Tibial nerve (tissue), 4 donors: ENCODE measurements at regions not wholly inside any gene's neighbourhood (a gene's known extent, or its start where the extent isn't known, plus 50 kb on each side); places are given as distances from the start of the nearest gene placed in this dataset.
"Not testable (repeated sequence)": the region's sequence is repeated elsewhere in the genome, so short reads cannot be mapped to it uniquely, and the experiment has no call there.

Experiments used
- DNase-seq, 2 donors: peaks; one replicate each; pipeline ENCODE4 v3.0.0-alpha.2; 2019; ENCODE audit warnings: low spot score in 2 of 2
- H3K27ac ChIP-seq, 4 donors: fragments of 200-600 bp; sonication (generic) in 3 of 4; one replicate each; pipeline ENCODE4 v1.5.1; 2017 to 2019; ENCODE audit warnings: mild to moderate bottlenecking in 1 of 4
- H3K27me3 ChIP-seq, 2 donors: fragments of 200-600 bp; sonication (generic) in 1 of 2; one replicate each; pipeline versions ENCODE4 v1.5.1 to v1.6.0; 2017 to 2019
- H3K36me3 ChIP-seq, 3 donors: fragments of 200-600 bp; sonication (generic); one replicate each; pipeline ENCODE4 v1.5.1; 2018 to 2019
- H3K4me1 ChIP-seq, 4 donors: fragments of 200-600 bp; sonication (generic) in 3 of 4; one replicate each; pipeline ENCODE4 v1.5.1; 2017 to 2019
- H3K4me3 ChIP-seq, 4 donors: fragments of 200-600 bp; sonication (generic) in 3 of 4; one replicate each; pipeline ENCODE4 v1.5.1; 2017 to 2019; ENCODE audit warnings: mild to moderate bottlenecking in 1 of 4, moderate library complexity in 1 of 4
- H3K9me3 ChIP-seq, 4 donors: fragments of 200-600 bp; sonication (generic) in 3 of 4; one replicate each; pipeline ENCODE4 v1.5.1; 2017 to 2019
- CTCF ChIP-seq, 5 experiments: fragments of 200-600 bp in 3 of 5; fragments of 450-650 bp in 2 of 5; sonication (generic) in 3 of 5; IDR thresholded peaks; one replicate each; pipeline ENCODE4 v1.5.1; 2016 to 2019; ENCODE audit warnings: antibody characterized with exemption in 5 of 5, mild to moderate bottlenecking in 3 of 5, moderate library complexity in 2 of 5
- EP300 ChIP-seq, 2 donors: sonication (generic); formaldehyde crosslinking; IDR thresholded peaks; one replicate each; pipeline ENCODE4 v1.6.1; 2017; ENCODE audit warnings: antibody characterized with exemption in 2 of 2, mild to moderate bottlenecking in 1 of 2
- POLR2A ChIP-seq, 2 donors: fragments of 450-650 bp; IDR thresholded peaks; one replicate each; pipeline ENCODE4 v1.6.1; 2017; ENCODE audit warnings: antibody characterized with exemption in 2 of 2, mild to moderate bottlenecking in 2 of 2, moderate library complexity in 2 of 2
- WGBS, 2 donors: methylation state at CpG; one replicate each; pipeline ENCODE4 v1.1.5; 2018; 5-methylcytosine and 5-hydroxymethylcytosine counted together

GRCh38 chr19:27859689-27860088, 1353.3 kb downstream of the UQCRFS1 start:
- H3K4me3 ChIP-seq: no peak overlapping the region
- H3K27me3 ChIP-seq: no peaks in the 10 kb centered on the region
- no peaks in the 10 kb centered on the region for H3K36me3 ChIP-seq
- H3K4me1 ChIP-seq: no peaks in the 10 kb centered on the region
- H3K27ac ChIP-seq: no peak overlapping the region
- peaks cover 0 to 82% (median 8%) of the 10 kb centered on the region in 4 donors for H3K9me3 ChIP-seq
- no peak for TF ChIP-seq POLR2A (IDR thresholded peaks at IDR 0.05)
- TF ChIP-seq CTCF (IDR thresholded peaks at IDR 0.05): no peak
- TF ChIP-seq EP300 (IDR thresholded peaks at IDR 0.05): no peak
- DNase-seq: no peak
- 81 to 95% methylated on average over 6 of the region's 6 CpGs for WGBS, 2 donors

- no peak overlapping the region for H3K27ac ChIP-seq
- DNase-seq: no peak
- H3K27me3 ChIP-seq: no peaks in the 10 kb centered on the region
Observed at GRCh38 chr19:27858981-27859581, 1353.9 kb downstream of the UQCRFS1 start.

GRCh38 chr19:27852931-27853330, 1360.0 kb downstream of the UQCRFS1 start:
- H3K27ac ChIP-seq, H3K4me1 ChIP-seq, H3K27me3 ChIP-seq, DNase-seq, H3K4me3 ChIP-seq, H3K36me3 ChIP-seq: not testable (repeated sequence)
- H3K9me3 ChIP-seq: peaks cover 0 to 92% (median 3%) of the 10 kb centered on the region in 4 donors
- 78 to 87% methylated on average over 6 to 7 of the region's 7 CpGs for WGBS, 2 donors

More at GRCh38 chr19:27858981-27859581, 1353.9 kb downstream of the UQCRFS1 start:
- TF ChIP-seq POLR2A (IDR thresholded peaks at IDR 0.05) (no peak), EP300 (IDR thresholded peaks at IDR 0.05) (no peak), CTCF (IDR thresholded peaks at IDR 0.05) (no peak)
- 80 to 83% methylated on average over 7 of the region's 7 CpGs for WGBS, 2 donors
- no peaks in the 10 kb centered on the region for H3K4me1 ChIP-seq
- H3K9me3 ChIP-seq: peaks cover 0 to 84% (median 8%) of the 10 kb centered on the region in 4 donors
- no peak overlapping the region for H3K4me3 ChIP-seq
- no peaks in the 10 kb centered on the region for H3K36me3 ChIP-seq

GRCh38 chr19:27851543-27852060, 1361.3 kb downstream of the UQCRFS1 start:
- Histone ChIP-seq H3K27ac (no peak overlapping the region), H3K36me3 (peaks cover 0 to 10% (median 0%) of the 10 kb centered on the region in 3 donors), H3K9me3 (peaks cover 0 to 92% (median 0%) of the 10 kb centered on the region in 4 donors), H3K4me3 (no peak overlapping the region), H3K4me1 (no peaks in the 10 kb centered on the region), H3K27me3 (no peaks in the 10 kb centered on the region)
- TF ChIP-seq POLR2A (IDR thresholded peaks at IDR 0.05) (no peak), EP300 (IDR thresholded peaks at IDR 0.05) (no peak), CTCF (IDR thresholded peaks at IDR 0.05) (no peak)
- WGBS, 2 donors: 84 to 89% methylated on average over 7 to 11 of the region's 14 CpGs
- no peak for DNase-seq

GRCh38 chr19:27851002-27851481, 1361.9 kb downstream of the UQCRFS1 start:
- WGBS, 2 donors: 95 to 96% methylated on average over 24 to 25 of the region's 30 CpGs
- Histone ChIP-seq H3K36me3 (peaks cover 0 to 10% (median 0%) of the 10 kb centered on the region in 3 donors), H3K4me1 (no peaks in the 10 kb centered on the region), H3K27ac (no peak overlapping the region), H3K27me3 (no peaks in the 10 kb centered on the region), H3K9me3 (peaks cover 0 to 95% (median 0%) of the 10 kb centered on the region in 4 donors), H3K4me3 (no peak overlapping the region)
- DNase-seq: no peak
- TF ChIP-seq POLR2A (IDR thresholded peaks at IDR 0.05) (no peak), EP300 (IDR thresholded peaks at IDR 0.05) (no peak)

GRCh38 chr19:27846944-27847343, 1366.0 kb downstream of the UQCRFS1 start:
- no peak for TF ChIP-seq EP300 (IDR thresholded peaks at IDR 0.05)
- TF ChIP-seq CTCF (IDR thresholded peaks at IDR 0.05): no peak
- TF ChIP-seq POLR2A (IDR thresholded peaks at IDR 0.05): no peak
- Histone ChIP-seq H3K27ac (no peak overlapping the region), H3K36me3 (peaks cover 0 to 10% (median 0%) of the 10 kb centered on the region in 3 donors), H3K4me1 (no peaks in the 10 kb centered on the region), H3K4me3 (no peak overlapping the region), H3K9me3 (peaks cover 0 to 89% (median 0%) of the 10 kb centered on the region in 4 donors), H3K27me3 (no peaks in the 10 kb centered on the region)
- WGBS, 2 donors: 81 to 85% methylated on average over 5 of the region's 5 CpGs
- no peak for DNase-seq
